A673 (cell line): ENCODE measurements at regions not wholly inside any gene's neighbourhood (a gene's known extent, or its start where the extent isn't known, plus 50 kb on each side); places are given as distances from the start of the nearest gene placed in this dataset.

ENCODE experiments used
- BruUV-seq: library from RNA; stranded (reverse); fragments of 400-500 nt; replicated peaks from 2 replicates; lab custom pipeline; 2021; lab: Mats Ljungman, UMichigan
- CTCF ChIA-PET: fragments of 300-600 bp; sonication (Branson Sonifier 250); formaldehyde crosslinking; loops from one replicate; lab custom pipeline; 2022; ENCODE audit warnings: antibody characterized with exemption; lab: Charles Lee
- POLR2A ChIA-PET: fragments of 300-600 bp; sonication (Branson Sonifier 250); formaldehyde crosslinking; loops from one replicate; lab custom pipeline; 2022; ENCODE audit warnings: antibody characterized with exemption; ENCODE audit not compliant: low non-redundant PET; lab: Charles Lee
- DNase-seq: peaks from one replicate; pipeline ENCODE4 v3.0.0-alpha.2; 2015; ENCODE audit warnings: low spot score
- H3K27ac ChIP-seq: fragments of 200-600 bp; sonication (generic); 2 replicates; pipeline ENCODE4 v1.5.1; 2016; ENCODE audit warnings: mixed run types, low read depth, mild to moderate bottlenecking, mixed read lengths, antibody characterized with exemption, low read length; ENCODE audit not compliant: poor library complexity, severe bottlenecking
- H3K27me3 ChIP-seq: fragments of 200-600 bp; sonication (generic); replicated peaks from 2 replicates; pipeline ENCODE4 v1.6.1; 2017; ENCODE audit warnings: mixed run types, low read depth, mild to moderate bottlenecking, mixed read lengths, antibody characterized with exemption, low read length; ENCODE audit not compliant: insufficient read depth, poor library complexity
- H3K36me3 ChIP-seq: fragments of 200-600 bp; sonication (generic); 2 replicates; pipeline ENCODE4 v1.6.1; 2016; ENCODE audit warnings: mixed run types, mild to moderate bottlenecking, mixed read lengths, antibody characterized with exemption, low read length; ENCODE audit not compliant: insufficient read depth, poor library complexity, severe bottlenecking
- H3K4me1 ChIP-seq: fragments of 200-600 bp; sonication (generic); 2 replicates; pipeline ENCODE4 v1.6.1; 2017; ENCODE audit warnings: mixed run types, mild to moderate bottlenecking, mixed read lengths, antibody characterized with exemption, low read length; ENCODE audit not compliant: insufficient read depth, poor library complexity, severe bottlenecking
- H3K4me3 ChIP-seq: fragments of 200-600 bp; sonication (generic); 2 replicates; pipeline ENCODE4 v1.5.1; 2016; ENCODE audit warnings: low read depth, mixed run types, mild to moderate bottlenecking, mixed read lengths, low read length; ENCODE audit not compliant: poor library complexity, severe bottlenecking
- H3K9me3 ChIP-seq: fragments of 200-600 bp; sonication (generic); 2 replicates; pipeline ENCODE4 v1.6.1; 2016; ENCODE audit warnings: mixed run types, low read depth, mild to moderate bottlenecking, mixed read lengths, antibody characterized with exemption, low read length; ENCODE audit not compliant: poor library complexity, severe bottlenecking
- CTCF ChIP-seq: fragments of 300-800, 200-600 bp; sonication (generic); conservative IDR thresholded peaks from 2 replicates; pipeline ENCODE4 v1.5.1; 2017; ENCODE audit warnings: low read depth, mild to moderate bottlenecking, antibody characterized with exemption, low read length, moderate library complexity, mixed read lengths
- EZH2 ChIP-seq: fragments of 200-600 bp; sonication (generic); IDR thresholded peaks from 2 replicates; pipeline ENCODE4 v1.6.1; 2017; ENCODE audit warnings: borderline replicate concordance, low read depth, mild to moderate bottlenecking, mixed read lengths, antibody characterized with exemption, low read length; ENCODE audit not compliant: poor library complexity, severe bottlenecking
- intact Hi-C: fragments of 100-400 bp; cut with micrococcal nuclease; formaldehyde crosslinking; loops from one replicate; pipeline ENCODE4 v1.10.0; 2022; ENCODE audit not compliant: unreplicated experiment

- H3K4me3 ChIP-seq = no peak overlapping the region
- ChIA-PET POLR2A (interaction anchor here (0.5 kb wide), 1 partner anchor 1094 kb away, joined by 3 read pairs; no protein-coding TSS in a partner anchor), CTCF (no interaction called here)
- H3K36me3 ChIP-seq = no peaks in the 10 kb centered on the region
- H3K9me3 ChIP-seq = no peaks in the 10 kb centered on the region
- H3K4me1 ChIP-seq = no peaks in the 10 kb centered on the region
- H3K27ac ChIP-seq = no peak overlapping the region
- TF ChIP-seq EZH2 = no peak
- no peak for TF ChIP-seq CTCF
- intact Hi-C loops = no loop called here
- no peak for DNase-seq
- H3K27me3 ChIP-seq = peaks cover 97% of the 10 kb centered on the region
- no TSS peak for BruUV-seq
Observed at GRCh38 chr4:41874873-41875272, 60.4 kb upstream of the TMEM33 start.

GRCh38 chr4:41874398-41874797 is 60.8 kb upstream of the TMEM33 start:
- Histone ChIP-seq H3K27ac (no peak overlapping the region), H3K4me1 (no peaks in the 10 kb centered on the region), H3K9me3 (no peaks in the 10 kb centered on the region), H3K36me3 (no peaks in the 10 kb centered on the region), H3K27me3 (peaks cover 97% of the 10 kb centered on the region), H3K4me3 (no peak overlapping the region)
- intact Hi-C loops = no loop called here
- TF ChIP-seq CTCF = no peak
- TF ChIP-seq EZH2 = no peak
- ChIA-PET CTCF (no interaction called here), POLR2A (no interaction called here)
- DNase-seq = no peak
- BruUV-seq = no TSS peak

- H3K4me1 ChIP-seq = no peaks in the 10 kb centered on the region
- TF ChIP-seq EZH2 (peak; percentile 12), CTCF (no peak)
- ChIA-PET POLR2A (no interaction called here), CTCF (no interaction called here)
- BruUV-seq = no TSS peak
- no peaks in the 10 kb centered on the region for H3K36me3 ChIP-seq
- H3K4me3 ChIP-seq = no peak overlapping the region
- peaks cover 96% of the 10 kb centered on the region for H3K27me3 ChIP-seq
- H3K9me3 ChIP-seq = no peaks in the 10 kb centered on the region
- H3K27ac ChIP-seq = no peak overlapping the region
- no peak for DNase-seq
- intact Hi-C loops = no loop called here
Observed at GRCh38 chr4:41873380-41874295, 61.6 kb upstream of the TMEM33 start.
